ENCODE measurements at regions not wholly inside any gene's neighbourhood (a gene's known extent, or its start where the extent isn't known, plus 50 kb on each side); places are given as distances from the start of the nearest gene placed in this dataset.
"Not testable (repeated sequence)": the region's sequence is repeated elsewhere in the genome, so short reads cannot be mapped to it uniquely, and the experiment has no call there.

GRCh38 chr1:182328591-182328990 is 63.0 kb downstream of the GLUL start:
- no peaks in the 10 kb centered on the region for H3K27me3 ChIP-seq (ENCODE audit: insufficient read depth, poor library complexity, severe bottlenecking)
- H3K27ac ChIP-seq (replicated peaks) = no peak overlapping the region
- TF ChIP-seq POLR2AphosphoS5 (IDR thresholded peaks at IDR 0.05; ENCODE audit: low read depth) = no peak
- TF ChIP-seq GABPA (IDR thresholded peaks at IDR 0.05; ENCODE audit: low read depth) = no peak
- TF ChIP-seq, protein P1, sequence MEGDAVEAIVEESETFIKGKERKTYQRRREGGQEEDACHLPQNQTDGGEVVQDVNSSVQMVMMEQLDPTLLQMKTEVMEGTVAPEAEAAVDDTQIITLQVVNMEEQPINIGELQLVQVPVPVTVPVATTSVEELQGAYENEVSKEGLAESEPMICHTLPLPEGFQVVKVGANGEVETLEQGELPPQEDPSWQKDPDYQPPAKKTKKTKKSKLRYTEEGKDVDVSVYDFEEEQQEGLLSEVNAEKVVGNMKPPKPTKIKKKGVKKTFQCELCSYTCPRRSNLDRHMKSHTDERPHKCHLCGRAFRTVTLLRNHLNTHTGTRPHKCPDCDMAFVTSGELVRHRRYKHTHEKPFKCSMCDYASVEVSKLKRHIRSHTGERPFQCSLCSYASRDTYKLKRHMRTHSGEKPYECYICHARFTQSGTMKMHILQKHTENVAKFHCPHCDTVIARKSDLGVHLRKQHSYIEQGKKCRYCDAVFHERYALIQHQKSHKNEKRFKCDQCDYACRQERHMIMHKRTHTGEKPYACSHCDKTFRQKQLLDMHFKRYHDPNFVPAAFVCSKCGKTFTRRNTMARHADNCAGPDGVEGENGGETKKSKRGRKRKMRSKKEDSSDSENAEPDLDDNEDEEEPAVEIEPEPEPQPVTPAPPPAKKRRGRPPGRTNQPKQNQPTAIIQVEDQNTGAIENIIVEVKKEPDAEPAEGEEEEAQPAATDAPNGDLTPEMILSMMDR (IDR thresholded peaks at IDR 0.05; ENCODE audit: insufficient read depth, low read length) = no peak
- TF ChIP-seq, protein P2, sequence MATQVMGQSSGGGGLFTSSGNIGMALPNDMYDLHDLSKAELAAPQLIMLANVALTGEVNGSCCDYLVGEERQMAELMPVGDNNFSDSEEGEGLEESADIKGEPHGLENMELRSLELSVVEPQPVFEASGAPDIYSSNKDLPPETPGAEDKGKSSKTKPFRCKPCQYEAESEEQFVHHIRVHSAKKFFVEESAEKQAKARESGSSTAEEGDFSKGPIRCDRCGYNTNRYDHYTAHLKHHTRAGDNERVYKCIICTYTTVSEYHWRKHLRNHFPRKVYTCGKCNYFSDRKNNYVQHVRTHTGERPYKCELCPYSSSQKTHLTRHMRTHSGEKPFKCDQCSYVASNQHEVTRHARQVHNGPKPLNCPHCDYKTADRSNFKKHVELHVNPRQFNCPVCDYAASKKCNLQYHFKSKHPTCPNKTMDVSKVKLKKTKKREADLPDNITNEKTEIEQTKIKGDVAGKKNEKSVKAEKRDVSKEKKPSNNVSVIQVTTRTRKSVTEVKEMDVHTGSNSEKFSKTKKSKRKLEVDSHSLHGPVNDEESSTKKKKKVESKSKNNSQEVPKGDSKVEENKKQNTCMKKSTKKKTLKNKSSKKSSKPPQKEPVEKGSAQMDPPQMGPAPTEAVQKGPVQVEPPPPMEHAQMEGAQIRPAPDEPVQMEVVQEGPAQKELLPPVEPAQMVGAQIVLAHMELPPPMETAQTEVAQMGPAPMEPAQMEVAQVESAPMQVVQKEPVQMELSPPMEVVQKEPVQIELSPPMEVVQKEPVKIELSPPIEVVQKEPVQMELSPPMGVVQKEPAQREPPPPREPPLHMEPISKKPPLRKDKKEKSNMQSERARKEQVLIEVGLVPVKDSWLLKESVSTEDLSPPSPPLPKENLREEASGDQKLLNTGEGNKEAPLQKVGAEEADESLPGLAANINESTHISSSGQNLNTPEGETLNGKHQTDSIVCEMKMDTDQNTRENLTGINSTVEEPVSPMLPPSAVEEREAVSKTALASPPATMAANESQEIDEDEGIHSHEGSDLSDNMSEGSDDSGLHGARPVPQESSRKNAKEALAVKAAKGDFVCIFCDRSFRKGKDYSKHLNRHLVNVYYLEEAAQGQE (IDR thresholded peaks at IDR 0.05; ENCODE audit: insufficient replicate concordance, low read depth) = no peak
- no peak for TF ChIP-seq SPI1 (IDR thresholded peaks at IDR 0.05; ENCODE audit: borderline replicate concordance, low read depth)
- no peak for DNase-seq (ENCODE audit: low read depth in 1 of 2, low spot score in 1 of 2)
- no peak overlapping the region for H3K4me3 ChIP-seq (replicated peaks; ENCODE audit: insufficient read depth, low read length)

DNA sequence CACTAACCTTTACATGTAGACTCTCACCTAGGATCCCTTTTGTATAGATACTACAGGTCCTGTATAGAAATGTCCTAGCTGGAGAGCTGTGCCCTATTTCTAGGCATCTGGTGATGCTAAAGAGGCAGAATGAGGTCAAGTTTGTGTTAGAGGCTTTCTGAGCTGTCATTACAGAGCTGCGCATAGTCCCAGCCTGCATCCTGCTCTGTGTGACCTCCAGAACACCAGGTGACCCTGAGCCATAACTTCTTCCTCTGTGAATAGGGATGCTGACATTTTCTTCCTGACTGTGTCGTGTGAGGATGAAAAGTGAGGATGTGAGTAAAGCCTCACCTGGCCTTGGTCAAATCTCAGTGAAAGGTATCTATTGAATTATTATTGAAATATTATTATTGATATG is 66.3 kb downstream of the GLUL start:
- Histone ChIP-seq H3K27ac (replicated peaks) (no peak overlapping the region), H3K4me3 (replicated peaks; ENCODE audit: insufficient read depth, low read length) (no peak overlapping the region), H3K27me3 (ENCODE audit: insufficient read depth, poor library complexity, severe bottlenecking) (no peaks in the 10 kb centered on the region)
- TF ChIP-seq, protein P1 (IDR thresholded peaks at IDR 0.05; ENCODE audit: insufficient read depth, low read length) = no peak
- no peak for TF ChIP-seq SPI1 (IDR thresholded peaks at IDR 0.05; ENCODE audit: borderline replicate concordance, low read depth)
- no peak for TF ChIP-seq GABPA (IDR thresholded peaks at IDR 0.05; ENCODE audit: low read depth)
- TF ChIP-seq, protein P2 (IDR thresholded peaks at IDR 0.05; ENCODE audit: insufficient replicate concordance, low read depth) = no peak
- no peak for DNase-seq (ENCODE audit: low read depth in 1 of 2, low spot score in 1 of 2)

DNA sequence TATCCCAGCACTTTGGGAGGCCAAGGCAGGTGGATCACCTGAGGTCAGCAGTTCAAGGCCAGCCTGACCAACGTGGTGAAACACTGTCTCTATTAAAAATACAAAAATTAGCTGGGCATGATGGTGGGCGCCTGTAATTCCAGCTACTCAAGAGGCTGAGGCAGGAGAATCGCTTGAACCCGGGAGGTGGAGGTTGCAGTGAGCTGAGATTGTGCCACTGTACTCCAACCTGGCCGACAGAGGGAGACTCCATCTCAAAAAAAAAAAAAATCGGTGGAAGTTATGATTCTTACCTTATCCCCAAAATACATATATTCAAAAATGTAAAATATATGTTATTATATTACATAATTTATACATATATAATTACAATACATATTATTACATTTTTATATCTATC is 70.1 kb downstream of the GLUL start:
- not testable (repeated sequence) for H3K27me3 ChIP-seq (ENCODE audit: insufficient read depth, poor library complexity, severe bottlenecking); H3K4me3 ChIP-seq (replicated peaks; ENCODE audit: insufficient read depth, low read length); H3K27ac ChIP-seq (replicated peaks); DNase-seq (ENCODE audit: low read depth in 1 of 2, low spot score in 1 of 2)

- Histone ChIP-seq H3K27me3 (ENCODE audit: insufficient read depth, poor library complexity, severe bottlenecking) (no peaks in the 10 kb centered on the region), H3K27ac (replicated peaks) (no peak overlapping the region), H3K4me3 (replicated peaks; ENCODE audit: insufficient read depth, low read length) (no peak overlapping the region)
- TF ChIP-seq, protein P2 (IDR thresholded peaks at IDR 0.05; ENCODE audit: insufficient replicate concordance, low read depth) = no peak
- TF ChIP-seq SPI1 (IDR thresholded peaks at IDR 0.05; ENCODE audit: borderline replicate concordance, low read depth) = 0 out of 2 replicates have a peak, but pooled peaks have one; percentile 9
- no peak for DNase-seq (ENCODE audit: low read depth in 1 of 2, low spot score in 1 of 2)
Measured at GRCh38 chr1:182317611-182318161, 73.9 kb downstream of the GLUL start.

DNA sequence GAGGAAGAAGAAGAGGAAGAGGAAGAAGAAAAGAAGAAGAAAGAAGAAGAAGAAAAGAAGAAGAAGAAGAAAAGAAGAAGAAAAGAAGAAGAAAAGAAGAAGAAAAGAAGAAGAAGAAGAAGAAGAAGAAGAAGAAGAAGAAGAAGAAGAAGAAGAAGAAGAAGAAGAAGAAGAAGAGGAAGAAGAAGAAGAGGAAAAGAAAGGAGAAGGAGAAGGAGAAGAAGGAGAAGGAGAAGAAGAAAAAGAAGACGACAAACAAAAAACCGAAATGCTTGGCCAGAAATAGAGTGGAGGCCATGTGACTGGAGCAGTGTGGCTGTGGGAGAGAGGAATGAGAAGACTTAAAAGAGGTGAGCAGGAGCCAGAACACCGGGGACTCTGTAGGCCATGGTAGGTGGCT is 75.1 kb downstream of the GLUL start:
- H3K27ac ChIP-seq (replicated peaks); H3K27me3 ChIP-seq (ENCODE audit: insufficient read depth, poor library complexity, severe bottlenecking); DNase-seq (ENCODE audit: low read depth in 1 of 2, low spot score in 1 of 2); H3K4me3 ChIP-seq (replicated peaks; ENCODE audit: insufficient read depth, low read length): not testable (repeated sequence)
